ENCODE measurements at regions not wholly inside any gene's neighbourhood (a gene's known extent, or its start where the extent isn't known, plus 50 kb on each side); places are given as distances from the start of the nearest gene placed in this dataset.

GRCh38 chr12:4137015-4137414 is 136.5 kb upstream of the CCND2 start:
- no peak overlapping the region for H3K27ac ChIP-seq
- TF ChIP-seq CTCF (IDR thresholded peaks at IDR 0.05) = no peak
- intact Hi-C loops (cut with DNase I) = no loop called here

GRCh38 chr12:4135919-4136605 is 137.5 kb upstream of the CCND2 start:
- Histone ChIP-seq H3K27me3 (no peaks in the 10 kb centered on the region), H3K4me1 (no peaks in the 10 kb centered on the region), H3K27ac (no peak overlapping the region), H3K4me3 (no peak overlapping the region), H3K36me3 (no peaks in the 10 kb centered on the region), H3K9me3 (peaks cover 0 to 2% of the 10 kb centered on the region in 2 donors)
- intact Hi-C loops (cut with DNase I) = no loop called here
- no peak for TF ChIP-seq CTCF (IDR thresholded peaks at IDR 0.05)
- DNase-seq (ENCODE audit: low spot score in 2 of 2) = peak in 1 of 2 donors; percentile 66

More at GRCh38 chr12:4137015-4137414, 136.5 kb upstream of the CCND2 start:
- no peaks in the 10 kb centered on the region for H3K4me1 ChIP-seq
- no peaks in the 10 kb centered on the region for H3K27me3 ChIP-seq
- H3K36me3 ChIP-seq = no peaks in the 10 kb centered on the region
- no peak overlapping the region for H3K4me3 ChIP-seq
- peaks cover 0 to 2% of the 10 kb centered on the region in 2 donors for H3K9me3 ChIP-seq
- DNase-seq (ENCODE audit: low spot score in 2 of 2) = peak in 1 of 2 donors; percentile 12

- no peak for TF ChIP-seq CTCF (IDR thresholded peaks at IDR 0.05)
- intact Hi-C loops (cut with DNase I) = no loop called here
- no peak overlapping the region for H3K27ac ChIP-seq
- peak in 1 of 2 donors; percentile 13 for DNase-seq (ENCODE audit: low spot score in 2 of 2)
- no peak overlapping the region for H3K4me3 ChIP-seq
- no peaks in the 10 kb centered on the region for H3K4me1 ChIP-seq
- H3K27me3 ChIP-seq = no peaks in the 10 kb centered on the region
- H3K36me3 ChIP-seq = no peaks in the 10 kb centered on the region
- H3K9me3 ChIP-seq = peaks cover 0 to 2% of the 10 kb centered on the region in 2 donors
These were observed 138.9 kb upstream of the CCND2 start for GRCh38 chr12:4134448-4135263.

- H3K36me3 ChIP-seq = no peaks in the 10 kb centered on the region
- TF ChIP-seq CTCF (IDR thresholded peaks at IDR 0.05) = no peak
- intact Hi-C loops (cut with DNase I) = no loop called here
- no peaks in the 10 kb centered on the region for H3K4me1 ChIP-seq
- H3K27me3 ChIP-seq = no peaks in the 10 kb centered on the region
- H3K27ac ChIP-seq = no peak overlapping the region
- no peak overlapping the region for H3K4me3 ChIP-seq
- H3K9me3 ChIP-seq = peaks cover 0 to 2% of the 10 kb centered on the region in 2 donors
- peak in 1 of 2 donors; percentile 55 for DNase-seq (ENCODE audit: low spot score in 2 of 2)
These were observed 139.7 kb upstream of the CCND2 start for GRCh38 chr12:4133636-4134447.

- Histone ChIP-seq H3K9me3 (peaks cover 0 to 2% of the 10 kb centered on the region in 2 donors), H3K27ac (no peak overlapping the region), H3K27me3 (no peaks in the 10 kb centered on the region), H3K4me1 (no peaks in the 10 kb centered on the region), H3K36me3 (no peaks in the 10 kb centered on the region), H3K4me3 (no peak overlapping the region)
- no peak for TF ChIP-seq CTCF (IDR thresholded peaks at IDR 0.05)
- intact Hi-C loops (cut with DNase I) = no loop called here
- peak in 1 of 2 donors; percentile 34 for DNase-seq (ENCODE audit: low spot score in 2 of 2)
These were observed 140.5 kb upstream of the CCND2 start for GRCh38 chr12:4133029-4133428.

Measured in ascending aorta (tissue), 2 donors.